ENCODE measurements at regions not wholly inside any gene's neighbourhood (a gene's known extent, or its start where the extent isn't known, plus 50 kb on each side); places are given as distances from the start of the nearest gene placed in this dataset.

- WGBS, 2 donors = 76 to 79% methylated on average over 8 of the region's 8 CpGs
- Histone ChIP-seq H3K27ac (ENCODE audit: low read depth in 1 of 2, low read length in 1 of 2) (no peak overlapping the region), H3K36me3 (ENCODE audit: control insufficient read depth in 4 of 4, insufficient read depth in 4 of 4, low read length in 4 of 4) (no peaks in the 10 kb centered on the region), H3K9me3 (ENCODE audit: control insufficient read depth in 4 of 4, insufficient read depth in 3 of 4, low read length in 3 of 4) (no peaks in the 10 kb centered on the region), H3K4me3 (no peak overlapping the region), H3K9ac (ENCODE audit: insufficient read depth in 1 of 2, low read length in 2 of 2) (no peak overlapping the region), H3K27me3 (ENCODE audit: control insufficient read depth in 3 of 3, insufficient read depth in 3 of 3, low read length in 2 of 3) (no peaks in the 10 kb centered on the region), H3K4me1 (ENCODE audit: control insufficient read depth in 5 of 5, insufficient read depth in 5 of 5, low read length in 5 of 5) (peaks cover 0 to 4% (median 0%) of the 10 kb centered on the region in 5 donors)
- TF ChIP-seq, protein P1, sequence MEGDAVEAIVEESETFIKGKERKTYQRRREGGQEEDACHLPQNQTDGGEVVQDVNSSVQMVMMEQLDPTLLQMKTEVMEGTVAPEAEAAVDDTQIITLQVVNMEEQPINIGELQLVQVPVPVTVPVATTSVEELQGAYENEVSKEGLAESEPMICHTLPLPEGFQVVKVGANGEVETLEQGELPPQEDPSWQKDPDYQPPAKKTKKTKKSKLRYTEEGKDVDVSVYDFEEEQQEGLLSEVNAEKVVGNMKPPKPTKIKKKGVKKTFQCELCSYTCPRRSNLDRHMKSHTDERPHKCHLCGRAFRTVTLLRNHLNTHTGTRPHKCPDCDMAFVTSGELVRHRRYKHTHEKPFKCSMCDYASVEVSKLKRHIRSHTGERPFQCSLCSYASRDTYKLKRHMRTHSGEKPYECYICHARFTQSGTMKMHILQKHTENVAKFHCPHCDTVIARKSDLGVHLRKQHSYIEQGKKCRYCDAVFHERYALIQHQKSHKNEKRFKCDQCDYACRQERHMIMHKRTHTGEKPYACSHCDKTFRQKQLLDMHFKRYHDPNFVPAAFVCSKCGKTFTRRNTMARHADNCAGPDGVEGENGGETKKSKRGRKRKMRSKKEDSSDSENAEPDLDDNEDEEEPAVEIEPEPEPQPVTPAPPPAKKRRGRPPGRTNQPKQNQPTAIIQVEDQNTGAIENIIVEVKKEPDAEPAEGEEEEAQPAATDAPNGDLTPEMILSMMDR (IDR thresholded peaks at IDR 0.05; ENCODE audit: control extremely low read depth, extremely low read depth) = no peak
- DNase-seq = no peak
- no peak for ATAC-seq (ENCODE audit: insufficient read depth, low FRiP score)
These were observed 194.1 kb downstream of the TMTC3 start for GRCh38 chr12:88336076-88336739.

GRCh38 chr12:88338486-88338885 lies 196.4 kb downstream of the TMTC3 start:
- Histone ChIP-seq H3K36me3 (ENCODE audit: control insufficient read depth in 4 of 4, insufficient read depth in 4 of 4, low read length in 4 of 4) (no peaks in the 10 kb centered on the region), H3K9ac (ENCODE audit: insufficient read depth in 1 of 2, low read length in 2 of 2) (no peak overlapping the region), H3K27me3 (ENCODE audit: control insufficient read depth in 3 of 3, insufficient read depth in 3 of 3, low read length in 2 of 3) (no peaks in the 10 kb centered on the region), H3K9me3 (ENCODE audit: control insufficient read depth in 4 of 4, insufficient read depth in 3 of 4, low read length in 3 of 4) (no peaks in the 10 kb centered on the region), H3K4me1 (ENCODE audit: control insufficient read depth in 5 of 5, insufficient read depth in 5 of 5, low read length in 5 of 5) (peaks cover 0 to 4% (median 3%) of the 10 kb centered on the region in 5 donors), H3K27ac (ENCODE audit: low read depth in 1 of 2, low read length in 1 of 2) (no peak overlapping the region), H3K4me3 (no peak overlapping the region)
- TF ChIP-seq, protein P1 (IDR thresholded peaks at IDR 0.05; ENCODE audit: control extremely low read depth, extremely low read depth) = no peak
- 0% methylated on average over 1 of the region's 1 CpG for WGBS, 2 donors
- ATAC-seq (ENCODE audit: insufficient read depth, low FRiP score) (no peak), DNase-seq (no peak)

DNA sequence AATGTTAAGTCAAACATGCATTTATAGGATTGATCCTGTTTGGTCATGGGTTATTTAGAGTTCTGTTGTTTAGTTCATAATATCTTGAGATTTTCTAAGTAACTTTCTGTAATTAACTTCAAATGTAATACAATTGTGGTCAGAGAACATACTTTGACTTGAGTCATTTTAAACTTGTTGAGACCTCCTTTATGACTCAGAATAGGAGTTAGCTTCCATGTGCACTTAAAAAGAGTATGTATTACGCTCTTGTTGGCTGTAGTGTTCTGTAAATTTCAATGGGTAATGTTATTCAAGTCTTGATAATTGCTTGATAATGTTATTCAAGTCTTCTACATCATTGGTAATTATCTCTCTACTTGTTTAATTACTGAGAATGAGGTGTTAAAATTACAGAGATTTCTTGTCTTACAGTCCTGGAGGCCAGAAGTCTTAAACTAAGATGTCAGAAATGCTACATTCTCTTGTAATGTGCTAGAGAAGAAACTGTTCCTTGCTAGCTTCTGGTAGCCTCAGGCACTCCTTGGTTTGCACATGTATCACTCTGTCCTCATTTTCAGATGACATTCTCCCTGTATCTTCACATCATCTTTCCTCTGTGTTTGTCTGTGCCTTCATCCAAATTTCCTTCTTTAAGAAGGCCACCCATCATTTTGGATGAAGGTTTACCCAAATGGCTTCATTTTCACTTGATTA lies 197.3 kb downstream of the TMTC3 start:
- ATAC-seq (ENCODE audit: insufficient read depth, low FRiP score) (no peak), DNase-seq (no peak)
- WGBS, 2 donors = 77 to 94% methylated on average over 1 of the region's 1 CpG
- H3K9ac ChIP-seq (ENCODE audit: insufficient read depth in 1 of 2, low read length in 2 of 2) = no peak overlapping the region
- H3K9me3 ChIP-seq (ENCODE audit: control insufficient read depth in 4 of 4, insufficient read depth in 3 of 4, low read length in 3 of 4) = no peaks in the 10 kb centered on the region
- H3K27ac ChIP-seq (ENCODE audit: low read depth in 1 of 2, low read length in 1 of 2) = no peak overlapping the region
- H3K4me1 ChIP-seq (ENCODE audit: control insufficient read depth in 5 of 5, insufficient read depth in 5 of 5, low read length in 5 of 5) = peaks cover 0 to 3% (median 2%) of the 10 kb centered on the region in 5 donors
- H3K4me3 ChIP-seq = no peak overlapping the region
- H3K27me3 ChIP-seq (ENCODE audit: control insufficient read depth in 3 of 3, insufficient read depth in 3 of 3, low read length in 2 of 3) = no peaks in the 10 kb centered on the region
- H3K36me3 ChIP-seq (ENCODE audit: control insufficient read depth in 4 of 4, insufficient read depth in 4 of 4, low read length in 4 of 4) = no peaks in the 10 kb centered on the region
- TF ChIP-seq, protein P1 (IDR thresholded peaks at IDR 0.05; ENCODE audit: control extremely low read depth, extremely low read depth) = no peak
